Epithelial cell of prostate (primary cell): ENCODE measurements at regions not wholly inside any gene's neighbourhood (a gene's known extent, or its start where the extent isn't known, plus 50 kb on each side); places are given as distances from the start of the nearest gene placed in this dataset.

Source experiments
- DNase-seq: peaks from one replicate; pipeline ENCODE4 v3.0.0-alpha.2; 2011; ENCODE audit warnings: low read depth, low spot score
- H3K27ac ChIP-seq: fragments of 450-650 bp; 2 replicates; pipeline ENCODE4 v1.5.1; 2017; ENCODE audit warnings: mild to moderate bottlenecking

DNA sequence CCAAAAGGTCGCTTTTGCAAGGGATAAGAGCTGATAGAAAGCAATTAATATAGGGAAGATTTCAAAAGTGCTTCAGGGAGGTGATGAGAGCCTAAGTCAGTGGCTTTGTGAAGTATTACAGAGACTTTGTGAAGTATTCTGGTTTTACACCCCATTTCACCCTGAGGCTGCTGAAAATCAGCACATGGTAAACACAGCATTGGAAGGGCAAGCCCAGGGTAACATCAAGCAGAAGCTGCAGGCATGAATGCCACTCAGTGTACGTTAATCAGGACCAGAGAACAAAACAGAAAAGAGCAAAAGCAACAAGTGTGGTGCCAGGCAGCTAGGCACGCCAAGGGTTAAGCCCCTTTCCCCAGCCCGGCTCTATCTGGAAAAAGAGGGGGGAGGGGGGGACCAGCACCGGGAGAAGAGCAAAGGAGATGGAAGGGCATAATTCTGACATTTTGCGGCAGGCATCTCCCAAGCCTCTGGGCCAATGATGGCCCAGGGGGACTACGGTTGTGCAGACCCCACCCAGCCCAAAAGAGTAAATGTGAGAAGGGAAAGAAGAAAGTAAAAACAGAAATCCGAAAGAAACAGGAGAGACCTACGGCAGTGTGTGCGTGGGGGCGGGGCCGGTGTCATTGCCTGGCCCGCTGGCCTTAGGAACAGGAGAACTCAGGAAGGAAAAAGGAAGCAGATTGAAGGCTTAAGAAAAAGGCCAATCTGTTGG is 58.9 kb downstream of the DHRS2 start:
- DNase-seq: no peak

DNA sequence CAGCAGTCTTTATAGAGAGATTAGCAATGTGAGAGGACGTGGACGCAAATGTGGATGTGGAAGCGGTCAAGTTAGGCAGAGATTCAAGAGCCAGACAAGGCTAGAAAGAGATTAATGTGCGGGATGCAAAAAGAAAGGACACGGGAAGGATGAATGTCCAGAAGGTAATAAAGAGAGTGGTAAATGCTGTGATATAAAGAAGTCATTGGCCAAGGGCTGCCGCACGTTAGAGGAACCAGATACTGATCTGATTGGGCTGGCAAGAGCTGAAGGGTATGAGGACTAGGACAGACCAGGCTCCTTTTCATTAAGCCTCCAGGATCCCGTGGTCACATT is 59.5 kb downstream of the DHRS2 start:
- peak overlapping the region; percentile 69 for H3K27ac ChIP-seq
- DNase-seq: no peak

More for the DNA sequence above, 58.9 kb downstream of the DHRS2 start:
- H3K27ac ChIP-seq: peak overlapping the region; percentile 69

DNA sequence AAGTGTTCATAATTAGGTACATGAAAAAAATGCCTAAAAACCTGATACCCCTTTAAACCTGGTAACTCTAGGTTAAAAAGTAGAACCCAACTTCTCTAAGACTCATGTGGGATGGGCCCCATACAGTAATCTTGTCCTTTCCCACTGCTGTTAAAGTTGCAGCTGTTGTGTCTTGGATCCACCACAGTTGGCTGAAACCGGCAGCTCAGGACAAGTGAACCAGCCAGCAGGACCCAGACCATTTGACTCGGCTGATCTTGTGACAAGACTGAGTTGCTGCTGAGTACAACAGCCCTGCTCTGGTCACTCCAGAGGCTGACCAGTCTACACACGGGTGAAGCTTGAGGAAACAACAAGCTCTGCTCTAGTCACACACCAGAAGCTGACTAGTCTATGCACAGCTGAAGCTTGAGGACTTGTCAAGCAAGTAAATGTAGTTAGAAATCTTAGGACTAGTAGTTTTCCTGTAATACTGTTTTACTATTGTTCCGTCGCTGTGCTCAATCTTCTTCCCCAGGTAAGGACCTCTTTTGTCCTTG is 60.6 kb downstream of the DHRS2 start:
- no peak for DNase-seq

DNA sequence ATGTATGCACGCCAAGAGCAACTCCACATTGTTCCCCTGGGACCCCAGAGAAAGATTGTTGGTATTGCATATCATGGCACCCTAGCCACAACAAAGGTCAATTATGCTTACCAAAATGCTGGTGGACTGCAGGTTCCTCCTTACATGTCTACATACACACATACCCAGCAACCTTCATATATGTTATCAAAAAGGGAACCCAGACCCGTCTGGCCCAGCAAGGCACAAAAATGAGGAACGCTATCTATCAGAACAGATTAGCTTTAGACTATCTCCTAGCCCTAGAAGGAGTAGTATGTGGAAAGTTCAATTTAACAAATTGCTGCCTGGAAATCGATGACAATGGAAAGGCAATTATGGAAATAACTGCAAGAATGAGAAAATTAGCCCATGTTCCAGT is 61.5 kb downstream of the DHRS2 start:
- DNase-seq: no peak
- H3K27ac ChIP-seq: no peak overlapping the region

More for the DNA sequence above, 60.6 kb downstream of the DHRS2 start:
- H3K27ac ChIP-seq: no peak overlapping the region

DNA sequence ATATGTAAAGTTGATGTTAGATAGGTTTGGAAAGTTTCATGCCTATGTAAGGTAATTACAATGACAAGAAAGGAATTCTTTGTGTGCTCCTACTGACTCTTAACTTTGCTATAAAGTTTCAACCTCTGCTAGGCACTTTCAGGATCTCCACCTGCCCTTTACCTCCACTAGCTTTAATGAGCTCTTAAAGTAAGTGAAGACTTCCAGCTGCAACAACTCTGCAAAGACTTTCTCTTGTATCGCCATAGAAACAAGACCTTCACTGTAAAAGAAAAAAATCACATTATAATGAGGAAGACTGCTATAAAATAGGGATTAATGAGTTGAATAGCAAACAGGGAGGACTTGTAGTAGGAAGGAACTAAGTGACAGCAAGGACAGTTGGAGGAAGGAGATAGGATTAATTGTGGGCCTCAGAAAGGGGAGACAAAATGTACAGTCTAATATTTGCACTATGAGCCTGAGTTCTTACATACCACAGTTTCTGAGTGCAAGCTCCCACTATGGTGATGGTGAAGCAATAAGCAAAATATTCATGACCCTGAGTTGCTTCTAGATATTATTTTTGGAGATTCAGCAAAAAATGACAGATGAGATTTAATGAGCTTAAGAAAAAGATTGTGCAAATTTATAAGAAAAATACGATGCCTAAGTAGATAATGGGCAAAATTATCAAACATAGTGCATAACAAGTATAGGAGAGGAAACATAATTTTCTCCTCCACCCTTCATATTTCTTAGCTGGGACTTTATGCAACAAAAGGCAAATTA is 66.7 kb downstream of the DHRS2 start:
- H3K27ac ChIP-seq: no peak overlapping the region

DNA sequence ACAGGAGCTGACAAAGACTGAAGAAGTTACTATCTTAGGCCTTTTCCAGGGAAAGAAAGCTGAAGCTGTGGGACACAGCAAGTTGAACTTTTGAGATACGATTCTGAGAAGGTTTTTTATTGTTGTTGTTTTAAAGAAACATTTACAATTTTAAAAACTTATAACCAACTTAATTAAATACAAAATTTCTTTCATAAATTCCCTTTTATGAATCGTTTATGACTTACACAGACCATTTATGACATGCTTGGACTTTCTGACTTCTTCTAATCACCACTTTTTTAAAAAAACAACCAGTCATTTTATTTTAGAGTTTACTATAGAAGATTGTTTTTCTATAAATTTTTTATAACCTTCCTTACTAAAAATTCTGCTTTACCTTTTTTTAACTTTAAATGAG is 68.7 kb downstream of the DHRS2 start:
- H3K27ac ChIP-seq: no peak overlapping the region
- DNase-seq: no peak

More for the DNA sequence above, 66.7 kb downstream of the DHRS2 start:
- DNase-seq: no peak

DNA sequence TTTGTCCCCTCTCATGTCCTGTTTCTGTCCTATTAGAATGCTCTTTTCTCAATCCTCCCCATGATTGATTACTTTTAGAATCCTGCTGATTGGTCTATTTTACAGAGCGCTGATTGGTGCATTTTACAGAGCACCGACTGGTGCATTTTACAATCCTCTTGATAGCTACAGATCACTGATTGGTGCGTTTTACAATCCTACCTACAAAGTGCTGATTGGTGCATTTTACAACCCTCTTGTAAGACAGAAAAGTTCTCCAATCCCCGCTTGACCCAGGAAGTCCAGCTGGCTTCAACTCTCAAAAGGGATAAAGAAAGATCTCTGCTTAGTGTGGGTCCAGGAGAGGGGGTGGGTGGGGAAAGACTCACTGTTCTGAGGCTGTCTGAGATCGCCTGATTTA is 71.3 kb downstream of the DHRS2 start:
- DNase-seq: no peak
- H3K27ac ChIP-seq: no peak overlapping the region

DNA sequence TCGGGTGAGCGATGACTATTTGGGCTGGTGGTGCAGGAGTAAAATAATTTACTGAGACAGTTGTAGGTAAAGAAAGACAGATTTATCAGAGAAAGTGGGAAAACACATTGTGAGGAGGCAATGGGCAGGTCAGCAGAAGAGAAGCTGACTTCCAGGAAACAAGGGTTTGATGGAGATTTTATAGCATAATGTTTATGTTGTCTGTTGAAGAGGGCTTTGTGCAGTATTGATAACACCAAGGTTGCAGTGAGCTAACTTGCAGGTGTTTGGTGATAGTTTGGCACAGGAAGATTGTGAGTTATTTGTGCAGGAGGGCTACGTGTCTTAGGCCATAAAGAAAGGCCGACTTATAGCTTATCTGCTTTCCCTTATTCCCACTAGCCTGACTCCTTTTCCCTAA is 72.2 kb downstream of the DHRS2 start:
- no peak overlapping the region for H3K27ac ChIP-seq
- DNase-seq: no peak

DNA sequence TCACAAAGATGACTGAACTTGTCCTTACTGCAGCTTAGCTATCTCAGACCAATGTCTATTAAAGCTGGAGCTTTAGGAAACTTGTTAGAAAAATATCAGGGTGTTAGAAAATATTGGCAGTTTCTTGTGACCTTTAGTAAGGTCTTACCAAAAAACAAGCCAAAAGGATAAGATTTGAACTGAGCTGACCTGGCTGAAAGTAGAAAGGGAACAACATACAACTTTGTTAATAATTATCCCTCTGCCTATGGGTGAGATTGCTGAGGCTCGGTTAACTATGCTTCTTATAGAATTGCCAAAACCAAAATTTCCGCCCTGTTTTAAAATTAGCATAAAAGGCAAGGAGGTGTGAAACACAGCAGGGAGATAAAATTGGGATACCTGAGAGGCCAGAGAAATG is 73.8 kb downstream of the DHRS2 start:
- no peak for DNase-seq
- no peak overlapping the region for H3K27ac ChIP-seq

DNA sequence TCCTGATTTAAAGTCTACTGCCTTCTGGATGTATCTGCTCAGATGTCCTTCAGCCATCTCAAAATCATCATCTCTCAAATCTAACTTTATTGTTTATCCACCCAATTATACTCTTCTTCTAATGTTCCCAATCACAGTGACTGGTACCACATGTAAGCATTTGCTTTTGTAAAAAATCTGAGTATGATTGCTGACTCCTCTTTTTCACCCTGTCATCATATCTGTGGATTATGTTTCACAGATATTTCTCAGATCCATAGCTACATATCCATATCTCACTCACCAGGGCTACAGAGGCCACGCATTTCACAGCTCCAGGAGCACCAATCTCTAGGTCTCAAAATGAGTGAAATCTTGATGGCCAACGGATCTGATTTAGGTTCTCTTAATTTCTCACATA is 76.1 kb downstream of the DHRS2 start:
- no peak for DNase-seq
- no peak overlapping the region for H3K27ac ChIP-seq

DNA sequence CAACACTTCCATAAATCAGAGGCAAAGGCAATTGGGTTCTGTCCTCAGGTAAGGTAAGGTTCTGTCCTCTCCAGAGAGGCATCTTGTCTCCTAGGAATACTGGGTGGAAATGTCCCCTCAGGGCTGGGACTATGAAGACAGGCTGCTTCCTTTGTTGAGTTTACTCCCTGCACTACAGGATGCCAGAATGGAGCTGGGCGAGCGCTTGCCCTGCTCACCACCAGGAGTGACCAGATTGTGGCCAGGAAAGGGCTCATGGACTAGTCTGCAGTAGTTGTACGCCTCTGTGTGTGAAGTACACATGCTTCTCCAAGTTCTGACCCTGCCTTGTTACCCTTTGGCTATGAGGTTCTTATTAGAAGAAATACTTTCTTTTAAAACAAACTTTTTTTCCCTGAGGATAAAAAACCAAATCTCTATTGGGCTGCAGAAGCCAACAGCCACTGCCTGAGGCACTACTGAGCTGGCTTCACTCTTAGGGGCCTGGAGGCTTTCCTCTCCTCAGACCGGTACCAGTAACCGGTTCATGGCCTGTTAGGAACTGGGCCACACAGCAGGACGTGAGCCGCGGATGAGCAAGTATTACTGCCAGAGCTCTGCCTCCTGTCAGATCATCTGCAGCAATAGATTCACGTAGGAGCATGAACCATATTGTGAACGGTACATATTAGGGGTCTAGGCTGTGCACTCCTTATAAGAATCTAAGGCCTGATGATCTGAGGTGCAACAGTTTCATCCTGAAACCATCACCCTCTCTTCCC is 83.2 kb downstream of the DHRS2 start:
- no peak for DNase-seq
- H3K27ac ChIP-seq: no peak overlapping the region

DNA sequence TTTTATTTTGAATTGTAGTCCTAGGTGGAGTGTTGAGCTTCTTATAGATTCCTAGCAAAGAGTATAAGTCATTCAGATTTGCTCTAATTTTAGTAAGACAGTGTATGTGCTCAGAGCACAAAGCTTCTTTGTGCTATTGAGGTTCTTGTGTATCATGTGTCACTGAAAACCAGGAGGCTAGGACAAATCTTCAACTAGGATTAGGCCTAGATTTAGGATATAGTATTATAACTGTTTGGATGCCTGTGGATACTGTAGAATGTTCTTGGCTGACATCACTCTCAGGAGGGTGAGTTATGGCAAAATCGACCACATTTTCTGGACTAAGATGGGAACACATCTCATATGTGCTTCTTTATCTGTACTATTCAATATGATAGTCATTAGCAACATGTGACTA is 86.5 kb downstream of the DHRS2 start:
- H3K27ac ChIP-seq: no peak overlapping the region
- DNase-seq: no peak

DNA sequence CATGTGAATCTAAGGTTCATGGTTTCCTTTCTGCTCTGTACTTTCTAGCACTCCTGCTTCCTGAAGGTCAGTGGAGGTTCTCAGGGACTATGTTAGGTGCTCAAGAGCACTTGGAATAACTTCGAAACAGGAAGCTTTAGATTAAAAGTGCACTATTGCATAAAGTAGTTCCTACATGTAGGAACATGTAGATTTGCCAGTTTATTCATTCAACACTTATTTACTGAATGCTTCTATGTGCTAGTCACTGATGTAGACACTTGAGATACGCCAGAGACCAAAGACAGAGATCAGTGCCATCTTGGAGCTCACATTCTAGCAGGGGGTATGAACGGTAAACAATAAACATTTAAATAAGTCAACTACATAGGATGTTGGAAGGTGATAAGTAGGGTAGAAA is 87.7 kb downstream of the DHRS2 start:
- H3K27ac ChIP-seq: no peak overlapping the region
- no peak for DNase-seq

DNA sequence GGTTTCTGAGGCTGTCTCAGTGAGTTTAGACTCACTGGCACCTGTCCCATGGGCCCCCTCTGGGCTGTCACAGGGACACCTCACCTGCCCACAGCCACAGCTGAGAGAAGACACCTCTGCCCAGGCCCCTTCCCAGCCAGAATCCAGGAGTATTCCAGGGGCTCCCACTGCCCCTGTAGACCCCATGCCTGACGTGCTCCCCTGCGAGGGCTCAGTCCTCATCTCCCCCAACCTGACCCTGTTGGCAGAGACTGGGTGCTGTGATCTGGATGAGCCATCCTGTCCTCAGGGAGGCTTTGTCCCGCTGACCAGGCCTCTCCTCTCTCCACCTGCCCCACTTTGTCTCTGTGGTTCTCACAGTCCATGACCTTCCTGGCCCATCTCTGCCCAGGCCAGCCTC is 89.4 kb downstream of the DHRS2 start:
- H3K27ac ChIP-seq: no peak overlapping the region

DNA sequence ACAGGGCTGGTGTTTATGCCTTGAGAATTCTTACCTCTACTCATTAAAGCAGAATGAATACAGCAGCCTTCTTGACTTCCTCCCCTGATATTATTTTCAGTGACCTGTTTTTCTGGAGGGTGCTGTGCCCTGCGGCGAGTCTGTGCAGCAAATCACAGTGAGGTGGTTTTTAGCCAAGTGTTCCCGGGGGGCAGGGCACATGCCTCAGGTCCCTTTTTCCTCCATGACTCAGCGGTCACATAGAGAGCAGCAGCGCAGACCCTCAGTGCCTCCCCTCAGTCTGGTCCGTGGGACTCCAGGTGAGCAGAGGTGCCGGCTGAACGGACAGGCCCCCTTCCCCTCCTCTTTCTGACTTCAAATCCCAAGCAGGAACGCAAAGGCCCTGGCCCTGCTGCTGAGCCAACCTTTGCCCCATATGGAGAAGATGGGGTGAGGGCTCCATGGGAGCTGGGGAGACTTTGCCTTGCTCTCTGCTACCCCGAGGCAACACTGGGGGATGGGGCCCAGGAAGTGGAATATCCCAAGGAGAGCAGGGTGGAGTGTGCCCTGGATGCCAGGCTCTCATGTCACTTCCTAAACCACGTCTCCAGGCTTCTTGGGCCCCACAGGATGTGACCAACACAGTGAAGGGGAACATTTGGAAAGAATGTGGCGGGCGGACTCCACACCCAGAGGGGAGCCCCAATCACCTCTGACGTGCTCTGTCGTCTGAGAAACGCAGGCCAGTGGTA is 90.0 kb downstream of the DHRS2 start:
- no peak overlapping the region for H3K27ac ChIP-seq
- no peak for DNase-seq

More for the DNA sequence above, 89.4 kb downstream of the DHRS2 start:
- DNase-seq: no peak

DNA sequence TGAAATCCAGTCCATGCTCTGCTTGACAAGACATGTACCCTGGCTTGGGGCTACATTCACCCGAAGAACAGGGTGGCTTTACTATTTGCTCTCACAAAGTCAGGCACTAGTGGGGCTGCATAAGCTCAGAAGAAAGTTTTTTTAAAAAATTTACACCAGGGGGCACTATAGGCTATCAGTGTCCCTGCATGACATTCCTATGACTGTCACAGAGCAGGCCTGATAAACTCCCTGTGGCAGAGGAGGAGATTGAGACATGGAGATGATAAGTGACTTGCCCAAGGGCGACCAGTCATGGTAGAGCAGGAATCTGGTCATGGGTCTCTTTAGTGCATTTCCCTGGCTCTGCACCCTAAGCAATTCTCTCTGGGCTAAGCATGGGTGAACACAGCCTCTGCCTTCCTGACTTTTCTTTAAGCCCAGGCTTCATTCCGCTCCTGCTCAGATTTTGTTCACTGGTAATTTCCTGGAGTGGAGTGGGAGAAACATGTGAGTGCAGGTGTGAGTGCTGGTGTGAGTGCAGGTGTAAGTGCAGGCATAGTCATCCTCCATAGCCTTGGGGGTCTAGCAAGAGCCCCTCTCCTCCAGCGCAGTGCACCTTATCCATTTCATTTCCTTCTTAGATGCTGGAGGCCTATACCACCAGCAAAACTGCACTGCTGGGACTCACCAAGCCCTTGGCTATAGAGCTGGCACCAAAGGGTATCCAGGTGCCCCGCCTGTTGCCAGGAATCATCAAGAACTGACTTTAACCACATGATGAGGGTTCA is 91.6 kb downstream of the DHRS2 start:
- no peak overlapping the region for H3K27ac ChIP-seq
- peak; percentile 24 for DNase-seq

DNA sequence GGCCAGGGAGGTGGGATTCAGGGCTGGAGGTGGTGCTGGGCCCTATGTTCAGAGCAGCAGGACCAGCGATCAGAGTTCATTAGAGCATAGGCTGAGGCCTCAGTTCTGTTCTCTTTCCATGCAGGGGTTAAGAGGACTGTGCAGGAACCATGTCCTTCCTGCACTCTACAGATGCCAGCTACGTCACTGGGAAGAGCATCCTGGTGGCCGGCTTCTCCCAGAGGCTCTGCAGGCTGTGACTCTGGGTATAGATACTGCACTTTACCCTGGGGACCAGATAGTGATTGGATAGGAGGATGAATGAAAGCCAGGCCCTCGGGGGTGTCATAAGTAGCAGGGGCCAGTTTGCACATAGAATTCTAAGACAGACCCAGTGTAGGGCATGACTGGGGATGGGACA is 92.6 kb downstream of the DHRS2 start:
- DNase-seq: no peak
- no peak overlapping the region for H3K27ac ChIP-seq

DNA sequence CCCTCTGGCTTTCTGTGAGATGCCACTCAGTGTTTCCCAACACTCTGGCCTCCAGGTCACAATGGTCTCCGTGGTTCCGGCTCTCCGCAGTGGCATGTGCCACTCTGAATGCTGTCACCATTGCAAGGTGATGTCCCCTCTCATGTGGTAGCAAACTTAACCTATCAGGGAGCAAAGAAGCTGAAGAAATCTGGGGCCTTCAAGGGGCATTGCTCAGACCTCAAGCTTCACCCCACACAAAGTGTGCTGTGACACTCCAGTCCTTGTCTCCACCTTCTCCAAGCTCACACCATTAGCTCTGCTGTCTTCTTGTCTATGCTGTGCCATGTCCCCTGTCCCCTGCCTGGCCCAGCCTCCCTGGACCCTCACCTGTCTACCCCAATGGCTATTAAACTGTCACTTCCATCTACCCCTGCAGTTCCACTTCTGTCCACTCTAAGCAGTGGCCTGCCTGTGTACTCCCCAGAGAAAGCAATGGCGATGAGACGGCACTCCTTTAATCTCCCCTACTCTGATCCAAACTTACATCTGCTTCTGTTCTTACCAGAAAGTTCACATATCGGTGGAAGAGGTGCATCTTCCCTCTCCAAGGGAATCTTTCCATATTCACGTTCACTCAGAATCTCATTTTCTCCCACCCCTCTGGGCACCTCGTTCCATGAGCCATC is 93.7 kb downstream of the DHRS2 start:
- H3K27ac ChIP-seq: no peak overlapping the region

DNA sequence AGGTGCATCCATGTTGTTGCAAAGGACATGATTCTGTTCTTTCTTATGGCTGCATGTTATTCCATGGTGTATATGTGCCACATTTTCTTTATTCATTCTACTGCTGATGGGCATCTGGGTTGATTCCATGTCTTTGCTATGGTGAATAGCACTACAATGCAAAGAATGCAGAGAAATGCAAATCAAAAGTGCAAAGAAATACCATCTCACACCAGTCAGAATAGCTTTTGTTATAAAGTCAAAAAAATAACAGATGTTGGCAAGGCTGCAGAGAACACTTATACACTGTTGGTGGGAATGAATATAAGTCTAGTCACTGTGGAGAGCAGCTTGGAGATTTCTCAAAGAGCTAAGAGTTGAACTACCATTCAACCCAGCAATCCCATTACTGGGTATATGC is 99.2 kb downstream of the DHRS2 start:
- H3K27ac ChIP-seq: no peak overlapping the region
- DNase-seq: no peak

More for the DNA sequence above, 93.7 kb downstream of the DHRS2 start:
- DNase-seq: no peak
